Caco-2 (cell line): ENCODE measurements at regions not wholly inside any gene's neighbourhood (a gene's known extent, or its start where the extent isn't known, plus 50 kb on each side); places are given as distances from the start of the nearest gene placed in this dataset.

ENCODE experiments used
- BruUV-seq: library from RNA; stranded (reverse); fragments of 400-500 nt; replicated peaks from 2 replicates; lab custom pipeline; 2021; lab: Mats Ljungman, UMichigan
- CTCF ChIA-PET: fragments of 300-600 bp; sonication (Branson Sonifier 250); formaldehyde crosslinking; loops from one replicate; lab custom pipeline; 2022; ENCODE audit warnings: antibody characterized with exemption; lab: Charles Lee
- POLR2A ChIA-PET: fragments of 300-600 bp; sonication (Branson Sonifier 250); formaldehyde crosslinking; loops from one replicate; lab custom pipeline; 2022; ENCODE audit warnings: antibody characterized with exemption; lab: Charles Lee
- DNase-seq, 2 experiments: peaks; one replicate each; pipeline versions ENCODE4 v3.0.0 to v3.0.0-alpha.2; 2020 to 2022
- H3K27me3 ChIP-seq: replicated peaks from 2 replicates; pipeline ENCODE4 v1.6.0; 2011; ENCODE audit warnings: low read length; ENCODE audit not compliant: control insufficient read depth, insufficient read depth
- H3K36me3 ChIP-seq: 2 replicates; pipeline ENCODE4 v1.5.1; 2011; ENCODE audit warnings: low read length; ENCODE audit not compliant: control insufficient read depth, insufficient read depth
- H3K4me1 ChIP-seq: fragments of 250-450 bp; sonication (Bioruptor Pico); 2 replicates; pipeline ENCODE4 v1.5.1; 2020; ENCODE audit warnings: mild to moderate bottlenecking
- H3K4me3 ChIP-seq: 2 replicates; pipeline ENCODE4 v1.5.1; 2011; ENCODE audit warnings: low read depth, mild to moderate bottlenecking, control low read depth, low read length
- H3K9me3 ChIP-seq: fragments of 250-450 bp; sonication (Bioruptor Pico); 2 replicates; pipeline ENCODE4 v1.5.1; 2020; ENCODE audit warnings: mild to moderate bottlenecking, moderate library complexity
- H3K27ac Mint-ChIP-seq: one replicate; pipeline ENCODE4 v1.8.0; 2022; ENCODE audit warnings: mixed read lengths; ENCODE audit not compliant: unreplicated experiment
- H3K27me3 Mint-ChIP-seq: one replicate; pipeline ENCODE4 v1.8.0; 2022; ENCODE audit warnings: mixed read lengths; ENCODE audit not compliant: insufficient read depth, unreplicated experiment
- H3K36me3 Mint-ChIP-seq: one replicate; pipeline ENCODE4 v1.8.0; 2022; ENCODE audit warnings: mild to moderate bottlenecking, mixed read lengths; ENCODE audit not compliant: insufficient read depth, unreplicated experiment
- H3K4me1 Mint-ChIP-seq: one replicate; pipeline ENCODE4 v1.8.0; 2022; ENCODE audit warnings: low read depth, mixed read lengths; ENCODE audit not compliant: unreplicated experiment
- H3K4me3 Mint-ChIP-seq: one replicate; pipeline ENCODE4 v1.8.0; 2022; ENCODE audit warnings: mild to moderate bottlenecking, moderate library complexity, mixed read lengths; ENCODE audit not compliant: unreplicated experiment
- H3K9me3 Mint-ChIP-seq: one replicate; pipeline ENCODE4 v1.8.0; 2022; ENCODE audit warnings: mixed read lengths; ENCODE audit not compliant: unreplicated experiment
- intact Hi-C: fragments of 100-400 bp; cut with micrococcal nuclease; formaldehyde crosslinking; loops from one replicate; pipeline ENCODE4 v1.10.0; 2022; ENCODE audit not compliant: unreplicated experiment
- TF ChIP-seq, protein P1 (sequence below), 2 experiments: fragments of 200-600 bp in 1 of 2; IDR thresholded peaks; 1 replicate in 1 of 2; 2 replicates in 1 of 2; pipeline versions ENCODE4 v1.5.1 to v1.8.0; 2011 to 2022; ENCODE audit warnings: antibody characterized with exemption in 1 of 2, control low read depth in 1 of 2, inconsistent platforms in 1 of 2, low read depth in 1 of 2, low read length in 1 of 2, mild to moderate bottlenecking in 1 of 2, moderate library complexity in 1 of 2; ENCODE audit not compliant: insufficient read depth in 1 of 2, severe bottlenecking in 1 of 2, unreplicated experiment in 1 of 2

DNA sequence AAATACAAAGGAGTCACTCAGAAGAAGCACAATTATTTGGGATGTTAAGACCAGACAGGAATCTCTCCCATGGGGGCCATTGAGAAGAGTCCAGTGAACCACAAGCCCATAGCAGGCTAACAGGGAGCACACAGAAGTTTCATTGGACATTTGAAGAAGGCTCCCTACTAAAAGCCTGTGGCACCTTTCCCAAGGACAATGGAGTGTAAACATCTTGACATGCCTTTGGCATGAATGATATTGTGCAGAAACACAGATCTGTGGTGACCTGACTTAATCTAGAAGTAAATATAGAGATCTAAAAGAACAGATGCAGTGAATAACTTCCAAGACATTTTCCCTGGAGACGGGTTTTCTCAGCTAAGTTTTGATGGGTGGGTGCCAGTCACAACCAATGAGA, 221.5 kb downstream of the EPHA4 start:
- Mint-ChIP-seq H3K36me3 (no peaks in the 10 kb centered on the region), H3K4me1 (no peaks in the 10 kb centered on the region), H3K4me3 (no peak overlapping the region), H3K9me3 (peaks cover 13% of the 10 kb centered on the region), H3K27ac (no peak overlapping the region), H3K27me3 (no peaks in the 10 kb centered on the region)
- Histone ChIP-seq H3K27me3 (no peaks in the 10 kb centered on the region; the same call in 1 of the 2 replicates), H3K36me3 (no peaks in the 10 kb centered on the region), H3K4me1 (no peaks in the 10 kb centered on the region), H3K4me3 (no peak overlapping the region), H3K9me3 (no peaks in the 10 kb centered on the region)
- CTCF ChIA-PET: no interaction called here
- no peak for DNase-seq
- no TSS peak for BruUV-seq
- TF ChIP-seq, protein P1, sequence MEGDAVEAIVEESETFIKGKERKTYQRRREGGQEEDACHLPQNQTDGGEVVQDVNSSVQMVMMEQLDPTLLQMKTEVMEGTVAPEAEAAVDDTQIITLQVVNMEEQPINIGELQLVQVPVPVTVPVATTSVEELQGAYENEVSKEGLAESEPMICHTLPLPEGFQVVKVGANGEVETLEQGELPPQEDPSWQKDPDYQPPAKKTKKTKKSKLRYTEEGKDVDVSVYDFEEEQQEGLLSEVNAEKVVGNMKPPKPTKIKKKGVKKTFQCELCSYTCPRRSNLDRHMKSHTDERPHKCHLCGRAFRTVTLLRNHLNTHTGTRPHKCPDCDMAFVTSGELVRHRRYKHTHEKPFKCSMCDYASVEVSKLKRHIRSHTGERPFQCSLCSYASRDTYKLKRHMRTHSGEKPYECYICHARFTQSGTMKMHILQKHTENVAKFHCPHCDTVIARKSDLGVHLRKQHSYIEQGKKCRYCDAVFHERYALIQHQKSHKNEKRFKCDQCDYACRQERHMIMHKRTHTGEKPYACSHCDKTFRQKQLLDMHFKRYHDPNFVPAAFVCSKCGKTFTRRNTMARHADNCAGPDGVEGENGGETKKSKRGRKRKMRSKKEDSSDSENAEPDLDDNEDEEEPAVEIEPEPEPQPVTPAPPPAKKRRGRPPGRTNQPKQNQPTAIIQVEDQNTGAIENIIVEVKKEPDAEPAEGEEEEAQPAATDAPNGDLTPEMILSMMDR (IDR thresholded peaks at IDR 0.05; ENCODE audit: insufficient read depth in 1 of 2, low read depth in 1 of 2, low read length in 1 of 2, severe bottlenecking in 1 of 2, unreplicated experiment in 1 of 2): no peak
- POLR2A ChIA-PET: no interaction called here
- intact Hi-C loops: no loop called here

DNA sequence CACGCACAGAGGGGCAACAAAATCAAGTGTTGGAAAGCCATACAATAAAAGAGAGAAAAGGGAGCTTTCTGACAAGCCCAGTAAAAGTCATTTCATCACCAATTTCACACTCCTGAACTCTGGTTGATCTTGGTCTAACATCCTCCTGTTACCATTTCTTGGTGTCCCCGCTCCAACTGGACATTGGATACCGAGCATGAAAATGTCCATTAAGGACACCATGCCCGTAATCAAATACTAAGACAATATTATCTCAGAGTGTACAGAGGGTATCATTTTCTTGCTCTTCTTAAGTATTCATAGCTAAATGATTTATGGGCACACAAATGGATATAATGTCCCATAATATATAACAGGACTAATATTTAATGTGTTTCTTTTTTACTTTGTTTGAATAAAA, 218.9 kb downstream of the EPHA4 start:
- H3K4me1 ChIP-seq: no peaks in the 10 kb centered on the region
- CTCF ChIA-PET: no interaction called here
- H3K36me3 Mint-ChIP-seq: no peaks in the 10 kb centered on the region
- TF ChIP-seq, protein P1 (IDR thresholded peaks at IDR 0.05; ENCODE audit: insufficient read depth in 1 of 2, low read depth in 1 of 2, low read length in 1 of 2, severe bottlenecking in 1 of 2, unreplicated experiment in 1 of 2): no peak
- H3K27ac Mint-ChIP-seq: no peak overlapping the region
- H3K4me3 Mint-ChIP-seq: no peak overlapping the region
- no peaks in the 10 kb centered on the region for H3K36me3 ChIP-seq
- no peaks in the 10 kb centered on the region for H3K27me3 ChIP-seq
- POLR2A ChIA-PET: no interaction called here
- H3K4me1 Mint-ChIP-seq: no peaks in the 10 kb centered on the region
- DNase-seq: no peak
- no TSS peak for BruUV-seq
- H3K9me3 ChIP-seq: no peaks in the 10 kb centered on the region
- no peak overlapping the region for H3K4me3 ChIP-seq
- H3K9me3 Mint-ChIP-seq: peaks cover 14% of the 10 kb centered on the region
- intact Hi-C loops: no loop called here
- H3K27me3 Mint-ChIP-seq: no peaks in the 10 kb centered on the region

DNA sequence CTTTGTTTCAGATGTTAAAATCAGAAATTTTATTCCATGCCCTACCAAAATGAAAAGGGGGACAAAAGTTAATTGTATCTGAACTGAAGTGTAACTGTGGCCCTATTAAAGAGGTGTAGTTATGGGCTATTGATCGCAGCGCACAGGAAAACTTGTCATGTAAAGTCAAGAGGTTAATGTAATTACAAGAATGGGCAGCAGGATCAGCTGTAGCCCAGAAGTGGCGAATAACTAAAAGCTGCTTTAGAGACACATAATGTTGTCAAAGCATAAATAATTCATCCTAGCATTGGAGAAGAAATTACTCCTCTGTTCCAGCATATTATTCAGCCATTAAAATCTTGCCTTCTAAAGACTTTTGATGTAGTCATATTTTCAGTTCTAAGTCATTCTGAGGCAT, 211.8 kb downstream of the EPHA4 start:
- CTCF ChIA-PET: no interaction called here
- TF ChIP-seq, protein P1 (IDR thresholded peaks at IDR 0.05; ENCODE audit: insufficient read depth in 1 of 2, low read depth in 1 of 2, low read length in 1 of 2, severe bottlenecking in 1 of 2, unreplicated experiment in 1 of 2): no peak
- intact Hi-C loops: no loop called here

More for the DNA sequence above, 211.8 kb downstream of the EPHA4 start:
- Mint-ChIP-seq H3K27me3 (no peaks in the 10 kb centered on the region), H3K9me3 (peaks cover 4% of the 10 kb centered on the region), H3K4me3 (no peak overlapping the region), H3K36me3 (no peaks in the 10 kb centered on the region), H3K4me1 (peaks cover 15% of the 10 kb centered on the region), H3K27ac (no peak overlapping the region)
- no peak overlapping the region for H3K4me3 ChIP-seq
- H3K9me3 ChIP-seq: no peaks in the 10 kb centered on the region
- DNase-seq: no peak
- POLR2A ChIA-PET: no interaction called here
- no peaks in the 10 kb centered on the region for H3K36me3 ChIP-seq
- H3K27me3 ChIP-seq: no peaks in the 10 kb centered on the region
- BruUV-seq: no TSS peak
- H3K4me1 ChIP-seq: no peaks in the 10 kb centered on the region
